ENCODE measurements at regions not wholly inside any gene's neighbourhood (a gene's known extent, or its start where the extent isn't known, plus 50 kb on each side); places are given as distances from the start of the nearest gene placed in this dataset.

GRCh38 chr2:172179045-172179701, 76.5 kb upstream of the DLX2 start:
- no peaks in the 10 kb centered on the region for H3K79me2 ChIP-seq (ENCODE audit: insufficient read depth)
- peak; percentile 47 for DNase-seq
- 60 to 61% methylated on average over 4 of the region's 4 CpGs for WGBS, 2 experiments (ENCODE audit: low coverage in 1 of 2, low lambda C conversion rate in 2 of 2, missing lambda C conversion rate in 2 of 2)
- no peaks in the 10 kb centered on the region for H3K9me2 ChIP-seq (ENCODE audit: insufficient read depth)
- no peak overlapping the region for H3K27ac ChIP-seq
- in situ Hi-C loops (cut with MboI): no loop called here
- H2AFZ ChIP-seq: no peak overlapping the region
- no peak overlapping the region for H3K9ac ChIP-seq
- no peak overlapping the region for H3K4me3 ChIP-seq
- peaks cover 8% of the 10 kb centered on the region for H3K4me1 ChIP-seq (ENCODE audit: insufficient read depth)
- H3K36me3 ChIP-seq (ENCODE audit: low read depth): no peaks in the 10 kb centered on the region
- TF ChIP-seq EZH2 (IDR thresholded peaks at IDR 0.05; ENCODE audit: insufficient read depth, poor library complexity, severe bottlenecking): no peak
- no peak for TF ChIP-seq EZH2phosphoT487 (IDR thresholded peaks at IDR 0.05; ENCODE audit: insufficient read depth, low read depth)
- H4K20me1 ChIP-seq (ENCODE audit: insufficient read depth): no peaks in the 10 kb centered on the region
- no peaks in the 10 kb centered on the region for H3F3A ChIP-seq (ENCODE audit: insufficient read depth)
- H3K9me3 ChIP-seq (ENCODE audit: low read depth): no peaks in the 10 kb centered on the region
- no peaks in the 10 kb centered on the region for H3K27me3 ChIP-seq (replicated peaks; ENCODE audit: insufficient read depth)
- H3K4me2 ChIP-seq (ENCODE audit: unreplicated experiment): no peak overlapping the region

- Histone ChIP-seq H3K79me2 (ENCODE audit: insufficient read depth) (no peaks in the 10 kb centered on the region), H3K9ac (no peak overlapping the region), H4K20me1 (ENCODE audit: insufficient read depth) (no peaks in the 10 kb centered on the region), H3K9me2 (ENCODE audit: insufficient read depth) (no peaks in the 10 kb centered on the region), H3K4me1 (ENCODE audit: insufficient read depth) (peaks cover 8% of the 10 kb centered on the region), H3K9me3 (ENCODE audit: low read depth) (no peaks in the 10 kb centered on the region), H3K36me3 (ENCODE audit: low read depth) (no peaks in the 10 kb centered on the region), H3K4me3 (no peak overlapping the region), H3K4me2 (ENCODE audit: unreplicated experiment) (no peak overlapping the region), H3F3A (ENCODE audit: insufficient read depth) (no peaks in the 10 kb centered on the region), H2AFZ (0 out of 2 replicates have a peak overlapping the region, but pooled peaks have one; percentile 32), H3K27me3 (replicated peaks; ENCODE audit: insufficient read depth) (no peaks in the 10 kb centered on the region), H3K27ac (no peak overlapping the region)
- in situ Hi-C loops (cut with MboI): no loop called here
- TF ChIP-seq EZH2 (IDR thresholded peaks at IDR 0.05; ENCODE audit: insufficient read depth, poor library complexity, severe bottlenecking) (no peak), EZH2phosphoT487 (IDR thresholded peaks at IDR 0.05; ENCODE audit: insufficient read depth, low read depth) (no peak)
- WGBS, 2 experiments (ENCODE audit: low coverage in 1 of 2, low lambda C conversion rate in 2 of 2, missing lambda C conversion rate in 2 of 2): 39 to 43% methylated on average over 3 of the region's 3 CpGs
- DNase-seq: peak; percentile 15
Measured at GRCh38 chr2:172181840-172182239, 79.1 kb upstream of the DLX2 start.

- H2AFZ ChIP-seq: no peak overlapping the region
- H3K36me3 ChIP-seq (ENCODE audit: low read depth): no peaks in the 10 kb centered on the region
- H3K9me2 ChIP-seq (ENCODE audit: insufficient read depth): no peaks in the 10 kb centered on the region
- no peak overlapping the region for H3K9ac ChIP-seq
- no peak overlapping the region for H3K27ac ChIP-seq
- peaks cover 8% of the 10 kb centered on the region for H3K4me1 ChIP-seq (ENCODE audit: insufficient read depth)
- no peaks in the 10 kb centered on the region for H3K27me3 ChIP-seq (replicated peaks; ENCODE audit: insufficient read depth)
- H3F3A ChIP-seq (ENCODE audit: insufficient read depth): no peaks in the 10 kb centered on the region
- H4K20me1 ChIP-seq (ENCODE audit: insufficient read depth): no peaks in the 10 kb centered on the region
- TF ChIP-seq EZH2phosphoT487 (IDR thresholded peaks at IDR 0.05; ENCODE audit: insufficient read depth, low read depth): no peak
- no peak for TF ChIP-seq EZH2 (IDR thresholded peaks at IDR 0.05; ENCODE audit: insufficient read depth, poor library complexity, severe bottlenecking)
- no peaks in the 10 kb centered on the region for H3K9me3 ChIP-seq (ENCODE audit: low read depth)
- no peak overlapping the region for H3K4me3 ChIP-seq
- H3K79me2 ChIP-seq (ENCODE audit: insufficient read depth): no peaks in the 10 kb centered on the region
- no peak for DNase-seq
- H3K4me2 ChIP-seq (ENCODE audit: unreplicated experiment): no peak overlapping the region
- in situ Hi-C loops (cut with MboI): no loop called here
- 72 to 75% methylated on average over 4 of the region's 4 CpGs for WGBS, 2 experiments (ENCODE audit: low coverage in 1 of 2, low lambda C conversion rate in 2 of 2, missing lambda C conversion rate in 2 of 2)
Measured at GRCh38 chr2:172182624-172183023, 79.9 kb upstream of the DLX2 start.

- Histone ChIP-seq H3K36me3 (ENCODE audit: low read depth) (no peaks in the 10 kb centered on the region), H2AFZ (no peak overlapping the region), H3K4me2 (ENCODE audit: unreplicated experiment) (no peak overlapping the region), H4K20me1 (ENCODE audit: insufficient read depth) (no peaks in the 10 kb centered on the region), H3K79me2 (ENCODE audit: insufficient read depth) (no peaks in the 10 kb centered on the region), H3K27ac (no peak overlapping the region), H3K4me1 (ENCODE audit: insufficient read depth) (0 out of 2 replicates have a peak, but pooled peaks cover 5% of the 10 kb centered on the region), H3K9ac (no peak overlapping the region), H3K9me2 (ENCODE audit: insufficient read depth) (no peaks in the 10 kb centered on the region), H3K4me3 (no peak overlapping the region), H3F3A (ENCODE audit: insufficient read depth) (peaks cover 11% of the 10 kb centered on the region; the same call in 1 of the 2 replicates), H3K27me3 (replicated peaks; ENCODE audit: insufficient read depth) (no peaks in the 10 kb centered on the region), H3K9me3 (ENCODE audit: low read depth) (no peaks in the 10 kb centered on the region)
- TF ChIP-seq EZH2phosphoT487 (IDR thresholded peaks at IDR 0.05; ENCODE audit: insufficient read depth, low read depth): no peak
- TF ChIP-seq EZH2 (IDR thresholded peaks at IDR 0.05; ENCODE audit: insufficient read depth, poor library complexity, severe bottlenecking): no peak
- DNase-seq: peak; percentile 21
- in situ Hi-C loops (cut with MboI): no loop called here
- 51 to 55% methylated on average over 6 of the region's 6 CpGs for WGBS, 2 experiments (ENCODE audit: low coverage in 1 of 2, low lambda C conversion rate in 2 of 2, missing lambda C conversion rate in 2 of 2)
Measured at GRCh38 chr2:172193331-172194089, 90.8 kb upstream of the DLX2 start.

All from GM23248 (cell line).